HEK293T (cell line): ENCODE measurements at regions not wholly inside any gene's neighbourhood (a gene's known extent, or its start where the extent isn't known, plus 50 kb on each side); places are given as distances from the start of the nearest gene placed in this dataset.
A peak's percentile ranks its signal among the peaks of the same experiment; 100 is the strongest.

Source experiments
- CTCF ChIA-PET: fragments of 350-600 bp; formaldehyde crosslinking; extraction: SDS; loops from one replicate; lab custom pipeline; 2021; ENCODE audit warnings: antibody characterized with exemption, inconsistent platforms; lab: Yijun Ruan, JAX
- POLR2A ChIA-PET: fragments of 350-600 bp; formaldehyde crosslinking; extraction: SDS; loops from one replicate; lab custom pipeline; 2020; ENCODE audit warnings: antibody characterized with exemption, inconsistent platforms; lab: Yijun Ruan, JAX
- DNase-seq: peaks from one replicate; pipeline ENCODE4 v3.0.0; 2012; ENCODE audit warnings: mixed read lengths; ENCODE audit errors: extremely low spot score
- ARNT ChIP-seq: fragments of 450-650 bp; IDR thresholded peaks from 2 replicates; pipeline ENCODE4 v1.6.1; 2017; ENCODE audit warnings: mild to moderate bottlenecking
- BHLHE40 ChIP-seq: fragments of 450-650 bp; IDR thresholded peaks from 2 replicates; pipeline ENCODE4 v1.6.1; 2016; ENCODE audit warnings: mild to moderate bottlenecking, moderate library complexity, borderline replicate concordance
- CTBP1 ChIP-seq: fragments of 450-650 bp; IDR thresholded peaks from 2 replicates; pipeline ENCODE4 v1.6.1; 2016; ENCODE audit warnings: borderline replicate concordance
- ELF4 ChIP-seq: fragments of 450-650 bp; IDR thresholded peaks from 2 replicates; pipeline ENCODE4 v1.6.1; 2017; ENCODE audit warnings: antibody characterized with exemption
- FOXA1 ChIP-seq: fragments of 450-650 bp; IDR thresholded peaks from 2 replicates; pipeline ENCODE4 v1.6.1; 2016; ENCODE audit warnings: mild to moderate bottlenecking
- FOXK2 ChIP-seq: fragments of 450-650 bp; IDR thresholded peaks from 2 replicates; pipeline ENCODE4 v1.6.1; 2016; ENCODE audit warnings: mild to moderate bottlenecking
- FOXM1 ChIP-seq: fragments of 450-650 bp; IDR thresholded peaks from 2 replicates; pipeline ENCODE4 v1.6.1; 2017; ENCODE audit warnings: mild to moderate bottlenecking, borderline replicate concordance
- HDGF ChIP-seq: fragments of 450-650 bp; IDR thresholded peaks from 2 replicates; pipeline ENCODE4 v1.6.1; 2017; ENCODE audit warnings: antibody characterized with exemption, borderline replicate concordance
- L3MBTL2 ChIP-seq: fragments of 450-650 bp; conservative IDR thresholded peaks from 2 replicates; pipeline ENCODE4 v1.6.1; 2016; ENCODE audit warnings: mild to moderate bottlenecking
- LEF1 ChIP-seq: fragments of 450-650 bp; IDR thresholded peaks from 2 replicates; pipeline ENCODE4 v1.6.1; 2017; ENCODE audit warnings: mild to moderate bottlenecking, borderline replicate concordance
- NFRKB ChIP-seq: fragments of 450-650 bp; IDR thresholded peaks from 2 replicates; pipeline ENCODE4 v1.6.1; 2016; ENCODE audit warnings: mild to moderate bottlenecking, moderate library complexity
- PKNOX1 ChIP-seq: fragments of 450-650 bp; IDR thresholded peaks from 2 replicates; pipeline ENCODE4 v1.6.1; 2016
- SP1 ChIP-seq: fragments of 450-650 bp; IDR thresholded peaks from 2 replicates; pipeline ENCODE4 v1.6.1; 2017
- SUZ12 ChIP-seq: fragments of 450-650 bp; IDR thresholded peaks from 2 replicates; pipeline ENCODE4 v1.6.1; 2016; ENCODE audit warnings: mild to moderate bottlenecking
- TARDBP ChIP-seq: fragments of 450-650 bp; IDR thresholded peaks from 2 replicates; pipeline ENCODE4 v1.6.1; 2016
- ZNF384 ChIP-seq: fragments of 450-650 bp; IDR thresholded peaks from 2 replicates; pipeline ENCODE4 v1.6.1; 2016

GRCh38 chr12:125193376-125194152 is 128.3 kb downstream of the AACS start:
- DNase-seq, result no peak
- POLR2A ChIA-PET, result no interaction called here
- CTCF ChIA-PET, result interaction anchor here (0.6 to 1.5 kb wide), 4 partner anchors 9 to 150 kb away, joined by 3 to 7 read pairs (median 3); no protein-coding TSS in a partner anchor
- TF ChIP-seq SP1 (no peak), ZNF384 (no peak), L3MBTL2 (no peak), FOXM1 (no peak), NFRKB (no peak), BHLHE40 (no peak), FOXK2 (no peak), HDGF (no peak), LEF1 (no peak), PKNOX1 (no peak), FOXA1 (no peak), TARDBP (no peak), ELF4 (no peak), SUZ12 (no peak), CTBP1 (no peak), ARNT (no peak)

GRCh38 chr12:125194163-125194773 is 129.0 kb downstream of the AACS start:
- POLR2A ChIA-PET, result no interaction called here
- CTCF ChIA-PET, result interaction anchor here (0.6 to 1.5 kb wide), 3 partner anchors 9 to 149 kb away, joined by 3 to 7 read pairs (median 3); no protein-coding TSS in a partner anchor
- TF ChIP-seq TARDBP, result no peak
- peak; percentile 26; the same call in 1 of the 2 replicates for TF ChIP-seq PKNOX1
- DNase-seq, result no peak

DNA sequence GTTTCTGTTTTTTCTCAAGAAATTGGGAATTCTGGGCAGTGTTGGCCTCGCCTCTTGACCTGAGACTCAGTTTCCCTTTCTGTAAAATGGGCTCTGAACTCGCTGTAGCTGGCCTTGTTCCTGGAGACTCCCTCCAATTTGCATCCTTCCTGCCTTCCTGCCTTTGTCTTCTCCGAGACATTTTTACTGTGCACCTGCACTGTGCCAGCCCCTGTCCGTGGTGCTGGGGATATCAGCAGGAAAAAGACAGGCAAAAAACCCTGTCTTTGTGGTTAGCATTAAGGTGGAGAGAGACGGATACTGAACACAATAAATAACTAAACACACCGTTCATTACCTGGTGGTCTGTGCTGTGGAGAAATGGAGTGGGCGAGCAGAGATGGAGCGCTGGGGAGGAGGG is 129.8 kb downstream of the AACS start:
- ChIA-PET POLR2A (no interaction called here), CTCF (no interaction called here)
- TF ChIP-seq FOXM1 (no peak), TARDBP (no peak), SUZ12 (no peak), ARNT (no peak), CTBP1 (no peak), NFRKB (no peak), ELF4 (no peak), PKNOX1 (no peak), SP1 (no peak), BHLHE40 (no peak), LEF1 (no peak), L3MBTL2 (no peak)
- no peak for DNase-seq

DNA sequence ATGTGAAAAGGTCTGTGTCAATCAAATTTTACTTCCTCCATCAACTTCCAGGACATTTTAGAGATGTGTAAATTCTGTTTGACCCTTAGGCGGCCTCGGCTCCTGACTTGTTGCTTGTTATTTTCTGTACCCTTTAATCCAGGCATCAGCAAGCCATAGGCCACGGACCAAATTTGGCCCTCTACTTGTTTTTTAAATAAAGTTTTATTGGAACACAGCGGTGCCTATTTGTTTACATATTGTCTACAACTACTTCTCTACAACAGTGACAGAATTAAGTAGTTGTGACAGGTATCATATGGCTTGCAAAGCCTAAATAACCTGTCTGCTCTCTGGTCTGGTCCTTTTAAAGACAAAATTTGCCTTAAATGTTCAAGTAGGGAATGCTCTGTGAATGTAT is 132.1 kb downstream of the AACS start:
- DNase-seq, result no peak
- TF ChIP-seq PKNOX1, result 0 out of 2 replicates have a peak, but pooled peaks have one; percentile 12
- TF ChIP-seq ELF4, result no peak
- TF ChIP-seq NFRKB, result no peak
- no peak for TF ChIP-seq FOXM1
- no peak for TF ChIP-seq L3MBTL2
- ChIA-PET CTCF (interaction anchor here (0.6 kb wide), 1 partner anchor 1237 kb away, joined by 3 read pairs; no protein-coding TSS in a partner anchor), POLR2A (no interaction called here)

GRCh38 chr12:125198652-125199051 is 133.4 kb downstream of the AACS start:
- POLR2A ChIA-PET, result no interaction called here
- no peak for DNase-seq
- no peak for TF ChIP-seq LEF1
- TF ChIP-seq SUZ12, result no peak
- no peak for TF ChIP-seq BHLHE40
- TF ChIP-seq ELF4, result no peak
- no peak for TF ChIP-seq FOXA1
- TF ChIP-seq NFRKB, result no peak
- CTCF ChIA-PET, result interaction anchor here (0.6 to 1.0 kb wide), 2 partner anchors 15 to 60 kb away, joined by 3 read pairs; no protein-coding TSS in a partner anchor
